ENCODE measurements at regions not wholly inside any gene's neighbourhood (a gene's known extent, or its start where the extent isn't known, plus 50 kb on each side); places are given as distances from the start of the nearest gene placed in this dataset.

DNA sequence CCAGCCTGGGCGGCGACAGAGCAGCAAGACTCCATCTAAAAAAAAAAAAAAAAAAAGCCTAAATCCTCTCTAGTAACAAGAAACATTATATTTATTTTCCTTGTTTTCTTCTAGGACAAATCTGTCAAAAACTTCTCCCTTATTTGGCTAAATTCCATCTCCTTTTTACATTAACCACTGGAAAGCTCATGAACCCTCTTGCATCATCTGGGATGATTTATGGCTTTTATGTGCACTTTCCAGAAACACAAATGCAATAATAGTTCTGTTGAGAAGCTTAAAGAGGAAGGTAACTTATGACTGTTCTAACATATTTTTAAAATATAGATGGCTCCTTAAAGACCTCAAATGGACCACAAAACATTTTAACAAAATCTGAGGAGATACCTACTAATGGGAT is 526.1 kb upstream of the SPTLC3 start:
- TF ChIP-seq POLR2A (IDR thresholded peaks at IDR 0.05) (no peak), POLR2AphosphoS5 (IDR thresholded peaks at IDR 0.05) (no peak)
- TF ChIP-seq, protein P1, sequence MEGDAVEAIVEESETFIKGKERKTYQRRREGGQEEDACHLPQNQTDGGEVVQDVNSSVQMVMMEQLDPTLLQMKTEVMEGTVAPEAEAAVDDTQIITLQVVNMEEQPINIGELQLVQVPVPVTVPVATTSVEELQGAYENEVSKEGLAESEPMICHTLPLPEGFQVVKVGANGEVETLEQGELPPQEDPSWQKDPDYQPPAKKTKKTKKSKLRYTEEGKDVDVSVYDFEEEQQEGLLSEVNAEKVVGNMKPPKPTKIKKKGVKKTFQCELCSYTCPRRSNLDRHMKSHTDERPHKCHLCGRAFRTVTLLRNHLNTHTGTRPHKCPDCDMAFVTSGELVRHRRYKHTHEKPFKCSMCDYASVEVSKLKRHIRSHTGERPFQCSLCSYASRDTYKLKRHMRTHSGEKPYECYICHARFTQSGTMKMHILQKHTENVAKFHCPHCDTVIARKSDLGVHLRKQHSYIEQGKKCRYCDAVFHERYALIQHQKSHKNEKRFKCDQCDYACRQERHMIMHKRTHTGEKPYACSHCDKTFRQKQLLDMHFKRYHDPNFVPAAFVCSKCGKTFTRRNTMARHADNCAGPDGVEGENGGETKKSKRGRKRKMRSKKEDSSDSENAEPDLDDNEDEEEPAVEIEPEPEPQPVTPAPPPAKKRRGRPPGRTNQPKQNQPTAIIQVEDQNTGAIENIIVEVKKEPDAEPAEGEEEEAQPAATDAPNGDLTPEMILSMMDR (IDR thresholded peaks at IDR 0.05 in 8 of 11, conservative IDR thresholded peaks at IDR 0.05 in 3 of 11) = no peak
